HG03025 (cell line): ENCODE measurements at regions not wholly inside any gene's neighbourhood (a gene's known extent, or its start where the extent isn't known, plus 50 kb on each side); places are given as distances from the start of the nearest gene placed in this dataset.
"Not testable (repeated sequence)": the region's sequence is repeated elsewhere in the genome, so short reads cannot be mapped to it uniquely, and the experiment has no call there.

ENCODE experiments used
- ATAC-seq: cut with Tn5 transposase; IDR thresholded peaks from one replicate; pipeline ENCODE4 v1.9.1; 2021; ENCODE audit warnings: mild to moderate bottlenecking, moderate library complexity; ENCODE audit not compliant: unreplicated experiment, low FRiP score

GRCh38 chr1:143651350-143651992 lies 320.3 kb downstream of the FAM72C start:
- ATAC-seq = no peak

- ATAC-seq = not testable (repeated sequence)
Observed at GRCh38 chr1:143644035-143644434, 327.8 kb downstream of the FAM72C start.

- ATAC-seq = no peak
Observed at GRCh38 chr1:143643148-143643885, 328.5 kb downstream of the FAM72C start.

- no peak for ATAC-seq
Observed at GRCh38 chr1:143625886-143626285, 345.9 kb downstream of the FAM72C start.

- no peak for ATAC-seq
Observed at GRCh38 chr1:143619851-143620250, 351.9 kb downstream of the FAM72C start.

GRCh38 chr1:143611159-143611558 lies 360.6 kb downstream of the FAM72C start:
- ATAC-seq = no peak

GRCh38 chr1:143610196-143610595 lies 361.6 kb downstream of the FAM72C start:
- no peak for ATAC-seq

GRCh38 chr1:143604887-143605286 lies 366.9 kb downstream of the FAM72C start:
- no peak for ATAC-seq

- ATAC-seq = no peak
Observed at GRCh38 chr1:143584508-143584907, 387.3 kb downstream of the FAM72C start.

- no peak for ATAC-seq
Observed at GRCh38 chr1:143574891-143575520, 396.8 kb downstream of the FAM72C start.

GRCh38 chr1:143572661-143573060 lies 399.1 kb downstream of the FAM72C start:
- not testable (repeated sequence) for ATAC-seq

- not testable (repeated sequence) for ATAC-seq
Observed at GRCh38 chr1:143563761-143564160, 408.0 kb downstream of the FAM72C start.

- ATAC-seq = no peak
Observed at GRCh38 chr1:143553627-143554026, 418.2 kb downstream of the FAM72C start.

GRCh38 chr1:143504703-143505102 lies 467.1 kb downstream of the FAM72C start:
- not testable (repeated sequence) for ATAC-seq

GRCh38 chr1:143504080-143504479 lies 467.7 kb downstream of the FAM72C start:
- ATAC-seq = not testable (repeated sequence)

GRCh38 chr1:143503048-143503447 lies 468.7 kb downstream of the FAM72C start:
- not testable (repeated sequence) for ATAC-seq

- ATAC-seq = not testable (repeated sequence)
Observed at GRCh38 chr1:143502038-143502437, 469.7 kb downstream of the FAM72C start.

- ATAC-seq = not testable (repeated sequence)
Observed at GRCh38 chr1:143498059-143498749, 473.6 kb downstream of the FAM72C start.

- ATAC-seq = no peak
Observed at GRCh38 chr1:143497374-143497747, 474.4 kb downstream of the FAM72C start.

GRCh38 chr1:143496526-143497373 lies 475.0 kb downstream of the FAM72C start:
- ATAC-seq = not testable (repeated sequence)
